DOHH2 (cell line): ENCODE measurements at regions not wholly inside any gene's neighbourhood (a gene's known extent, or its start where the extent isn't known, plus 50 kb on each side); places are given as distances from the start of the nearest gene placed in this dataset.
"Not testable (repeated sequence)": the region's sequence is repeated elsewhere in the genome, so short reads cannot be mapped to it uniquely, and the experiment has no call there.

Experiments
- EZH2phosphoT487 ChIP-seq: fragments of 200-600 bp; sonication (generic); IDR thresholded peaks from 2 replicates; pipeline ENCODE4 v1.6.1; 2017; ENCODE audit warnings: borderline replicate concordance, mild to moderate bottlenecking, antibody characterized with exemption, low read length, moderate library complexity, mixed read lengths
- TF ChIP-seq, protein P1 (sequence below): fragments of 200-600 bp; sonication (generic); IDR thresholded peaks from one replicate; pipeline ENCODE4 v1.5.1; 2014; ENCODE audit warnings: antibody characterized with exemption, mild to moderate bottlenecking, low read depth, low read length; ENCODE audit not compliant: poor library complexity, severe bottlenecking

DNA sequence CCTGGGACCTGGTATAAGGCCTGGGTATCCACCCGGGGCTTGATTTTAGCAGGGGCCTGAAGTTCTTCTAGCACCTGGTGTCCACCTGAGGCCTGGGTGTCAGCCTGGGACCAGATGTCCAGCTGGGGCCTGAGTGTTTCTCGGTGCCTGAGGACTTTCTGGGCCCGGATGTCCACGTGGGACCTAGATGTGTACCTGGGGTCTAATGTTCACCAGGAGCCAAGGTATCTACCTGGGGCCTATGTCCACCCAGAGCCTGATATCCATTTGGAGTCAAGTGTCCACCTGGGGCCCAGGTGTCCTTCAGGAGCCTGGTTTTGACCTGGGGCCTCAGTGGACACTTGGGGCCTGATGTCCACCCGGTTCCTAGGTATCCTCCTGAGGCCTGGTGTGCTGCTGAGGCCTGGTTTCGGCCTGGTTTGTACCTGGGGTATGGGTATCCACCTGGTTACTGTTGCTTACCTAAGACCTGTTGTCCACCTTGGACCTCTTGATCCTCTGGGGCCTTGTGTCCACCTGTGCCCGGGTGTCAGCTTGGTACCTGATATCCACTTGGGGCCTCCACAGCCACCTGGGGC is 75.2 kb upstream of the THOC3 start:
- TF ChIP-seq, protein P1, sequence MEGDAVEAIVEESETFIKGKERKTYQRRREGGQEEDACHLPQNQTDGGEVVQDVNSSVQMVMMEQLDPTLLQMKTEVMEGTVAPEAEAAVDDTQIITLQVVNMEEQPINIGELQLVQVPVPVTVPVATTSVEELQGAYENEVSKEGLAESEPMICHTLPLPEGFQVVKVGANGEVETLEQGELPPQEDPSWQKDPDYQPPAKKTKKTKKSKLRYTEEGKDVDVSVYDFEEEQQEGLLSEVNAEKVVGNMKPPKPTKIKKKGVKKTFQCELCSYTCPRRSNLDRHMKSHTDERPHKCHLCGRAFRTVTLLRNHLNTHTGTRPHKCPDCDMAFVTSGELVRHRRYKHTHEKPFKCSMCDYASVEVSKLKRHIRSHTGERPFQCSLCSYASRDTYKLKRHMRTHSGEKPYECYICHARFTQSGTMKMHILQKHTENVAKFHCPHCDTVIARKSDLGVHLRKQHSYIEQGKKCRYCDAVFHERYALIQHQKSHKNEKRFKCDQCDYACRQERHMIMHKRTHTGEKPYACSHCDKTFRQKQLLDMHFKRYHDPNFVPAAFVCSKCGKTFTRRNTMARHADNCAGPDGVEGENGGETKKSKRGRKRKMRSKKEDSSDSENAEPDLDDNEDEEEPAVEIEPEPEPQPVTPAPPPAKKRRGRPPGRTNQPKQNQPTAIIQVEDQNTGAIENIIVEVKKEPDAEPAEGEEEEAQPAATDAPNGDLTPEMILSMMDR = not testable (repeated sequence)
- not testable (repeated sequence) for TF ChIP-seq EZH2phosphoT487
